ENCODE measurements at regions not wholly inside any gene's neighbourhood (a gene's known extent, or its start where the extent isn't known, plus 50 kb on each side); places are given as distances from the start of the nearest gene placed in this dataset.

DNA sequence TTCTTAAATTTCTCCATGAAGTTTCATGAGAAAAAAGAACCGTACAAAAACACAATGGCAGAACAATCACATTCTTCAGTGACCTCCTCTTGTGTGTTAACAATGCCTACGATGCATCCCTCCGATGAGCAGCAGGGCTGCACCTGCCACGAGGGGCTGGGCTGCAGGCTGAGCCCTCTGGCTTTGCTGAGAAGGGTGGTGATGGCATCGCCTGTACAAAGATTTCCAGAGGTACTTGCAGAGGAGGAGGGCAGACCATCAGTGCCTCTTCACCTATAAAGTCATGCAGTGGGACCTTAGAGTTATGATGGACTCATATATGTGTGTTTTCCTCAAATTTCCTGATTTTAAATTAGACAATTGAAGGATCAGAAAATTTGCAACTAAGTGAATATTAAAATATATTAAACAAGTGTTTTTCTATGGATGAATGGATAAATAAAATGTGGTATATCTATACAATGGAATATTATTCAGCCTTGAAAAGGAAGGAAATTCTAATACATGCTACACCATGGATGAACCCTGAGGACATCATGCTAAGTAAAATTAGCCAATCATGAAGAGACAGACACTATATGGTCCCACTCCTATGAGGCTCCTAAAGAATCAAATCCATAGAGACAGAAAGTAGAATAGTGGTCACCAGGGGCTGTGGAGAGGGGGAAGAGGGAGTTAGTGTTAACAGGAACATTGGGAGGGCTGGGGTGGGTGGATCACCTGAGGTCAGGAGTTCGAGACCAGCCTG, 489.3 kb downstream of the SIPA1L2 start:
- Histone ChIP-seq H3K79me2 (ENCODE audit: control insufficient read depth, low read length) (no peaks in the 10 kb centered on the region), H3K9me2 (replicated peaks; ENCODE audit: control insufficient read depth, low read length) (no peaks in the 10 kb centered on the region), H3K4me3 (ENCODE audit: low read length) (no peak overlapping the region), H3K4me1 (ENCODE audit: control insufficient read depth, low read length) (no peaks in the 10 kb centered on the region), H3K27me3 (ENCODE audit: control insufficient read depth, low read length) (no peaks in the 10 kb centered on the region), H3K27ac (ENCODE audit: low read depth, low read length) (no peak overlapping the region), H3F3A (ENCODE audit: control insufficient read depth, insufficient read depth) (no peaks in the 10 kb centered on the region), H3K36me3 (ENCODE audit: control insufficient read depth, low read length) (no peaks in the 10 kb centered on the region), H4K20me1 (ENCODE audit: control insufficient read depth, insufficient read depth, low read depth, low read length) (no peaks in the 10 kb centered on the region), H3K9me3 (ENCODE audit: control insufficient read depth, insufficient read depth, low read length) (no peaks in the 10 kb centered on the region), H3K4me2 (ENCODE audit: low read length) (no peak overlapping the region)
- TF ChIP-seq, protein P1, sequence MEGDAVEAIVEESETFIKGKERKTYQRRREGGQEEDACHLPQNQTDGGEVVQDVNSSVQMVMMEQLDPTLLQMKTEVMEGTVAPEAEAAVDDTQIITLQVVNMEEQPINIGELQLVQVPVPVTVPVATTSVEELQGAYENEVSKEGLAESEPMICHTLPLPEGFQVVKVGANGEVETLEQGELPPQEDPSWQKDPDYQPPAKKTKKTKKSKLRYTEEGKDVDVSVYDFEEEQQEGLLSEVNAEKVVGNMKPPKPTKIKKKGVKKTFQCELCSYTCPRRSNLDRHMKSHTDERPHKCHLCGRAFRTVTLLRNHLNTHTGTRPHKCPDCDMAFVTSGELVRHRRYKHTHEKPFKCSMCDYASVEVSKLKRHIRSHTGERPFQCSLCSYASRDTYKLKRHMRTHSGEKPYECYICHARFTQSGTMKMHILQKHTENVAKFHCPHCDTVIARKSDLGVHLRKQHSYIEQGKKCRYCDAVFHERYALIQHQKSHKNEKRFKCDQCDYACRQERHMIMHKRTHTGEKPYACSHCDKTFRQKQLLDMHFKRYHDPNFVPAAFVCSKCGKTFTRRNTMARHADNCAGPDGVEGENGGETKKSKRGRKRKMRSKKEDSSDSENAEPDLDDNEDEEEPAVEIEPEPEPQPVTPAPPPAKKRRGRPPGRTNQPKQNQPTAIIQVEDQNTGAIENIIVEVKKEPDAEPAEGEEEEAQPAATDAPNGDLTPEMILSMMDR (IDR thresholded peaks at IDR 0.05; ENCODE audit: low read depth, low read length, poor library complexity, severe bottlenecking) = no peak
- no peak for TF ChIP-seq EZH2phosphoT487 (IDR thresholded peaks at IDR 0.05; ENCODE audit: borderline replicate concordance, low read length)

DNA sequence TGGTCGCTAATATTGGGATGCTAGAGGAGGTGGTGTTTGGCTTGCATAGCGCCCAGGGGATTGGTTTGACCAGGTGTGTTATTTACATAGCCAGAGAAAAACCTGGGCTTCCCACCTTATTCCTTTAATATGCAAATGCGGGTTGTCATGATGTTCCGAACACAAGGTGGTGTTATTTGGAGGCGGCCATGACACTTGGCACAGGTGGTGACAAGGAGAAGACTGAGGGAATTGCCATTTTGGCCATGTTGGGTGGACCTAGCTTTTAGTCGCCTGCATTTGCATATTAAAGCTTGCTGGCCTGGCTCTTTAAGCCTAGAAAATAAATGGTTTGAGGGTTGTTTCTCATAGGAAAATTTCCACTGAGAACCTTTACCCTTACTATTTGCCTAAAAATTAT, 490.5 kb downstream of the SIPA1L2 start:
- TF ChIP-seq, protein P1 (IDR thresholded peaks at IDR 0.05; ENCODE audit: low read depth, low read length, poor library complexity, severe bottlenecking) = no peak
- no peak for TF ChIP-seq EZH2phosphoT487 (IDR thresholded peaks at IDR 0.05; ENCODE audit: borderline replicate concordance, low read length)
- Histone ChIP-seq H3K4me3 (ENCODE audit: low read length) (no peak overlapping the region), H3K36me3 (ENCODE audit: control insufficient read depth, low read length) (no peaks in the 10 kb centered on the region), H4K20me1 (ENCODE audit: control insufficient read depth, insufficient read depth, low read depth, low read length) (no peaks in the 10 kb centered on the region), H3K79me2 (ENCODE audit: control insufficient read depth, low read length) (no peaks in the 10 kb centered on the region), H3K27ac (ENCODE audit: low read depth, low read length) (no peak overlapping the region), H3K4me2 (ENCODE audit: low read length) (no peak overlapping the region), H3F3A (ENCODE audit: control insufficient read depth, insufficient read depth) (no peaks in the 10 kb centered on the region), H3K9me3 (ENCODE audit: control insufficient read depth, insufficient read depth, low read length) (no peaks in the 10 kb centered on the region), H3K27me3 (ENCODE audit: control insufficient read depth, low read length) (no peaks in the 10 kb centered on the region), H3K9me2 (replicated peaks; ENCODE audit: control insufficient read depth, low read length) (no peaks in the 10 kb centered on the region), H3K4me1 (ENCODE audit: control insufficient read depth, low read length) (no peaks in the 10 kb centered on the region)

DNA sequence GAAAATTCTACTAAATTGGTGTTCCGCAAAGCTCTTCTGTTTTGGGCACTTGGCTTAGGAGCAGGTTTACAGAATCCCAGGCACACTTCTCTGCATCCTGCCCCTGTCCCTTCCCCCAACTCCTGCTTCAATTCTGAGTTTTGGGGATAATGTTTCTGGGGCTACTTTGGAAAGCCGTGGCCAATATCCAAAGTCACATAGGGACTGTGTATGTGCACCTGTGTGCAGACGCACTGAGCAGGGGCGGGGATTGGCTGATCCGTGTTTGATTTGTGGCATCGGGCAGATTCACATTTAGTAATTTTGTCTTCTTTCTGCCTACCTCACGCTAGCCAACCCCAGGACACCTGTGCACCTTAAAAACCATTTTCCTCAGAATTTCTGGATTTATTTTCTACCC, 491.9 kb downstream of the SIPA1L2 start:
- no peaks in the 10 kb centered on the region for H3K9me2 ChIP-seq (replicated peaks; ENCODE audit: control insufficient read depth, low read length)
- no peaks in the 10 kb centered on the region for H3K79me2 ChIP-seq (ENCODE audit: control insufficient read depth, low read length)
- no peak overlapping the region for H3K4me3 ChIP-seq (ENCODE audit: low read length)
- no peak overlapping the region for H3K4me2 ChIP-seq (ENCODE audit: low read length)
- TF ChIP-seq, protein P1 (IDR thresholded peaks at IDR 0.05; ENCODE audit: low read depth, low read length, poor library complexity, severe bottlenecking) = no peak
- TF ChIP-seq EZH2phosphoT487 (IDR thresholded peaks at IDR 0.05; ENCODE audit: borderline replicate concordance, low read length) = no peak
- H3K27ac ChIP-seq (ENCODE audit: low read depth, low read length) = no peak overlapping the region
- H4K20me1 ChIP-seq (ENCODE audit: control insufficient read depth, insufficient read depth, low read depth, low read length) = no peaks in the 10 kb centered on the region
- H3K36me3 ChIP-seq (ENCODE audit: control insufficient read depth, low read length) = no peaks in the 10 kb centered on the region
- H3K4me1 ChIP-seq (ENCODE audit: control insufficient read depth, low read length) = no peaks in the 10 kb centered on the region
- H3K27me3 ChIP-seq (ENCODE audit: control insufficient read depth, low read length) = no peaks in the 10 kb centered on the region
- no peaks in the 10 kb centered on the region for H3K9me3 ChIP-seq (ENCODE audit: control insufficient read depth, insufficient read depth, low read length)
- no peaks in the 10 kb centered on the region for H3F3A ChIP-seq (ENCODE audit: control insufficient read depth, insufficient read depth)

All from DOHH2 (cell line).